HEK293 (cell line): ENCODE measurements at regions not wholly inside any gene's neighbourhood (a gene's known extent, or its start where the extent isn't known, plus 50 kb on each side); places are given as distances from the start of the nearest gene placed in this dataset.

Experiments used
- CTCF ChIA-PET: fragments of 350-600 bp; formaldehyde crosslinking; extraction: SDS; loops from one replicate; lab custom pipeline; 2021; ENCODE audit warnings: antibody characterized with exemption; lab: Yijun Ruan, JAX
- POLR2A ChIA-PET: fragments of 300-600 bp; formaldehyde crosslinking; extraction: SDS; loops from one replicate; lab custom pipeline; 2020; ENCODE audit warnings: antibody characterized with exemption, inconsistent platforms; lab: Yijun Ruan, JAX
- H3K27ac ChIP-seq: fragments of 200-500 bp; sonication (Bioruptor generic); 2 replicates; pipeline ENCODE4 v1.5.1; 2014; ENCODE audit warnings: low read depth, low read length, control low read depth, inconsistent platforms; ENCODE audit errors: extremely low read depth
- H3K36me3 ChIP-seq, 2 experiments: fragments of 200-500 bp in 1 of 2; sonication (Bioruptor generic) in 1 of 2; 1 replicate in 1 of 2; 2 replicates in 1 of 2; pipeline ENCODE4 v1.5.1; 2014 to 2017; ENCODE audit warnings: inconsistent platforms in 2 of 2, low read length in 2 of 2; ENCODE audit not compliant: control insufficient read depth in 2 of 2, insufficient read depth in 1 of 2
- H3K4me1 ChIP-seq: fragments of 200-500 bp; sonication (Bioruptor generic); 2 replicates; pipeline ENCODE4 v1.5.1; 2014; ENCODE audit warnings: mild to moderate bottlenecking, low read length, inconsistent platforms; ENCODE audit not compliant: control insufficient read depth, insufficient read depth
- H3K4me3 ChIP-seq: 2 replicates; pipeline ENCODE4 v1.5.1; 2011; ENCODE audit warnings: low read depth, mild to moderate bottlenecking, control low read depth, low read length, moderate library complexity
- H3K9me3 ChIP-seq: fragments of 200-500 bp; sonication (Bioruptor generic); 2 replicates; pipeline ENCODE4 v1.5.1; 2014; ENCODE audit warnings: low read depth, low read length, inconsistent platforms; ENCODE audit not compliant: control insufficient read depth, insufficient read depth
- FEZF1 ChIP-seq: fragments of 450-650 bp; formaldehyde crosslinking; IDR thresholded peaks from 2 replicates; pipeline ENCODE4 v1.5.1; 2016; ENCODE audit warnings: missing biosample characterization, missing genetic modification characterization
- HOXC10 ChIP-seq: sonication (generic); formaldehyde crosslinking; IDR thresholded peaks from 2 replicates; pipeline ENCODE4 v1.8.1; 2023; ENCODE audit warnings: mild to moderate bottlenecking, missing genetic modification reagents
- KLF16 ChIP-seq: fragments of 450-650 bp; formaldehyde crosslinking; IDR thresholded peaks from 2 replicates; pipeline ENCODE4 v1.5.1; 2017; ENCODE audit warnings: missing biosample characterization, missing genetic modification characterization
- KLF9 ChIP-seq: fragments of 450-650 bp; formaldehyde crosslinking; IDR thresholded peaks from 2 replicates; pipeline ENCODE4 v1.5.1; 2016; ENCODE audit warnings: missing biosample characterization, missing genetic modification characterization, low read depth
- SP3 ChIP-seq: fragments of 450-650 bp; formaldehyde crosslinking; IDR thresholded peaks from 2 replicates; pipeline ENCODE4 v1.5.1; 2016; ENCODE audit warnings: missing biosample characterization, missing genetic modification characterization
- TCF7L2 ChIP-seq: IDR thresholded peaks from 2 replicates; pipeline ENCODE4 v1.6.1; 2011; ENCODE audit warnings: low read depth, mild to moderate bottlenecking, inconsistent platforms, low read length, moderate library complexity, borderline replicate concordance
- ZBTB26 ChIP-seq: fragments of 450-650 bp; formaldehyde crosslinking; optimal IDR thresholded peaks from 2 replicates; pipeline ENCODE3; 2016; ENCODE audit warnings: missing biosample characterization, mild to moderate bottlenecking, missing genetic modification characterization
- ZFP3 ChIP-seq: fragments of 450-650 bp; formaldehyde crosslinking; IDR thresholded peaks from 2 replicates; pipeline ENCODE4 v1.5.1; 2016; ENCODE audit warnings: low read depth, missing biosample characterization, missing genetic modification characterization
- ZNF155 ChIP-seq: fragments of 450-650 bp; formaldehyde crosslinking; IDR thresholded peaks from 2 replicates; pipeline ENCODE4 v1.5.1; 2016; ENCODE audit warnings: missing biosample characterization, missing genetic modification characterization
- ZNF19 ChIP-seq: fragments of 450-650 bp; formaldehyde crosslinking; IDR thresholded peaks from 2 replicates; pipeline ENCODE4; 2016; ENCODE audit warnings: missing biosample characterization, missing genetic modification characterization, low read depth
- ZNF202 ChIP-seq: fragments of 450-650 bp; formaldehyde crosslinking; IDR thresholded peaks from 2 replicates; pipeline ENCODE4 v1.5.1; 2016; ENCODE audit warnings: missing biosample characterization, missing genetic modification characterization, borderline replicate concordance
- ZNF274 ChIP-seq, 2 experiments: fragments of 200-500 bp in 1 of 2; fragments of 450-650 bp in 1 of 2; sonication (Bioruptor generic) in 1 of 2; formaldehyde crosslinking in 1 of 2; IDR thresholded peaks; 2 replicates each; pipeline versions ENCODE4 v1.5.1 to v1.6.1; 2014 to 2016; ENCODE audit warnings: borderline replicate concordance in 1 of 2, inconsistent platforms in 1 of 2, low read length in 1 of 2, missing biosample characterization in 1 of 2, missing genetic modification characterization in 1 of 2
- ZNF549 ChIP-seq: fragments of 450-650 bp; IDR thresholded peaks from 2 replicates; pipeline ENCODE4 v1.5.1; 2018; ENCODE audit warnings: missing biosample characterization, missing genetic modification characterization, mild to moderate bottlenecking, inconsistent platforms, moderate library complexity
- ZNF555 ChIP-seq: fragments of 450-650 bp; formaldehyde crosslinking; conservative IDR thresholded peaks from 2 replicates; pipeline ENCODE4 v1.5.1; 2017; ENCODE audit warnings: missing biosample characterization, mild to moderate bottlenecking, missing genetic modification characterization, inconsistent platforms
- ZNF677 ChIP-seq: fragments of 450-650 bp; IDR thresholded peaks from 2 replicates; pipeline ENCODE4 v1.5.0; 2018; ENCODE audit warnings: missing biosample characterization, mild to moderate bottlenecking, missing genetic modification characterization, moderate library complexity
- ZSCAN5A ChIP-seq: fragments of 450-650 bp; formaldehyde crosslinking; IDR thresholded peaks from 2 replicates; pipeline ENCODE4 v1.5.1; 2016; ENCODE audit warnings: missing biosample characterization, missing genetic modification characterization
- TF ChIP-seq, protein P1 (sequence below): fragments of 450-650 bp; IDR thresholded peaks from 2 replicates; pipeline ENCODE4 v1.5.1; 2018; ENCODE audit warnings: missing biosample characterization, missing genetic modification characterization
- TF ChIP-seq, protein P2 (sequence below): fragments of 450-650 bp; formaldehyde crosslinking; IDR thresholded peaks from 2 replicates; pipeline ENCODE4 v1.5.1; 2016; ENCODE audit warnings: missing biosample characterization, missing genetic modification characterization
- TF ChIP-seq, protein P3 (sequence below): fragments of 450-650 bp; formaldehyde crosslinking; IDR thresholded peaks from 2 replicates; pipeline ENCODE4 v1.5.1; 2016; ENCODE audit warnings: missing biosample characterization, missing genetic modification characterization, low read depth
- TF ChIP-seq, protein P4 (sequence below): IDR thresholded peaks from 2 replicates; pipeline ENCODE4 v1.6.1; 2011; ENCODE audit warnings: mild to moderate bottlenecking, low read depth, low read length, borderline replicate concordance
- TF ChIP-seq, protein P5 (sequence below): fragments of 450-650 bp; formaldehyde crosslinking; IDR thresholded peaks from 2 replicates; pipeline ENCODE4 v1.5.1; 2017; ENCODE audit warnings: missing biosample characterization, mild to moderate bottlenecking, missing genetic modification characterization, moderate library complexity

GRCh38 chr5:91245074-91245452, 138.1 kb downstream of the ARRDC3 start:
- Histone ChIP-seq H3K4me3 (no peak overlapping the region), H3K4me1 (no peaks in the 10 kb centered on the region), H3K36me3 (no peaks in the 10 kb centered on the region), H3K27ac (no peak overlapping the region), H3K9me3 (no peaks in the 10 kb centered on the region)
- ChIA-PET POLR2A (no interaction called here), CTCF (interaction anchor here (0.7 to 1.2 kb wide), 5 partner anchors 9 to 379 kb away, joined by 3 to 4 read pairs (median 3); no protein-coding TSS in a partner anchor)
- TF ChIP-seq, protein P1, sequence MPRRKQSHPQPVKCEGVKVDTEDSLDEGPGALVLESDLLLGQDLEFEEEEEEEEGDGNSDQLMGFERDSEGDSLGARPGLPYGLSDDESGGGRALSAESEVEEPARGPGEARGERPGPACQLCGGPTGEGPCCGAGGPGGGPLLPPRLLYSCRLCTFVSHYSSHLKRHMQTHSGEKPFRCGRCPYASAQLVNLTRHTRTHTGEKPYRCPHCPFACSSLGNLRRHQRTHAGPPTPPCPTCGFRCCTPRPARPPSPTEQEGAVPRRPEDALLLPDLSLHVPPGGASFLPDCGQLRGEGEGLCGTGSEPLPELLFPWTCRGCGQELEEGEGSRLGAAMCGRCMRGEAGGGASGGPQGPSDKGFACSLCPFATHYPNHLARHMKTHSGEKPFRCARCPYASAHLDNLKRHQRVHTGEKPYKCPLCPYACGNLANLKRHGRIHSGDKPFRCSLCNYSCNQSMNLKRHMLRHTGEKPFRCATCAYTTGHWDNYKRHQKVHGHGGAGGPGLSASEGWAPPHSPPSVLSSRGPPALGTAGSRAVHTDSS (tag by site-specific recombination) = no peak
- no peak for TF ChIP-seq ZBTB26 (tag by site-specific recombination)
- TF ChIP-seq, protein P2, sequence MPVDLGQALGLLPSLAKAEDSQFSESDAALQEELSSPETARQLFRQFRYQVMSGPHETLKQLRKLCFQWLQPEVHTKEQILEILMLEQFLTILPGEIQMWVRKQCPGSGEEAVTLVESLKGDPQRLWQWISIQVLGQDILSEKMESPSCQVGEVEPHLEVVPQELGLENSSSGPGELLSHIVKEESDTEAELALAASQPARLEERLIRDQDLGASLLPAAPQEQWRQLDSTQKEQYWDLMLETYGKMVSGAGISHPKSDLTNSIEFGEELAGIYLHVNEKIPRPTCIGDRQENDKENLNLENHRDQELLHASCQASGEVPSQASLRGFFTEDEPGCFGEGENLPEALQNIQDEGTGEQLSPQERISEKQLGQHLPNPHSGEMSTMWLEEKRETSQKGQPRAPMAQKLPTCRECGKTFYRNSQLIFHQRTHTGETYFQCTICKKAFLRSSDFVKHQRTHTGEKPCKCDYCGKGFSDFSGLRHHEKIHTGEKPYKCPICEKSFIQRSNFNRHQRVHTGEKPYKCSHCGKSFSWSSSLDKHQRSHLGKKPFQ (tag by site-specific recombination) = no peak
- no peak for TF ChIP-seq KLF9
- TF ChIP-seq, protein P3, sequence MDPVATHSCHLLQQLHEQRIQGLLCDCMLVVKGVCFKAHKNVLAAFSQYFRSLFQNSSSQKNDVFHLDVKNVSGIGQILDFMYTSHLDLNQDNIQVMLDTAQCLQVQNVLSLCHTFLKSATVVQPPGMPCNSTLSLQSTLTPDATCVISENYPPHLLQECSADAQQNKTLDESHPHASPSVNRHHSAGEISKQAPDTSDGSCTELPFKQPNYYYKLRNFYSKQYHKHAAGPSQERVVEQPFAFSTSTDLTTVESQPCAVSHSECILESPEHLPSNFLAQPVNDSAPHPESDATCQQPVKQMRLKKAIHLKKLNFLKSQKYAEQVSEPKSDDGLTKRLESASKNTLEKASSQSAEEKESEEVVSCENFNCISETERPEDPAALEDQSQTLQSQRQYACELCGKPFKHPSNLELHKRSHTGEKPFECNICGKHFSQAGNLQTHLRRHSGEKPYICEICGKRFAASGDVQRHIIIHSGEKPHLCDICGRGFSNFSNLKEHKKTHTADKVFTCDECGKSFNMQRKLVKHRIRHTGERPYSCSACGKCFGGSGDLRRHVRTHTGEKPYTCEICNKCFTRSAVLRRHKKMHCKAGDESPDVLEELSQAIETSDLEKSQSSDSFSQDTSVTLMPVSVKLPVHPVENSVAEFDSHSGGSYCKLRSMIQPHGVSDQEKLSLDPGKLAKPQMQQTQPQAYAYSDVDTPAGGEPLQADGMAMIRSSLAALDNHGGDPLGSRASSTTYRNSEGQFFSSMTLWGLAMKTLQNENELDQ (tag by site-specific recombination) = no peak
- TF ChIP-seq ZNF555 (tag by site-specific recombination) = no peak
- TF ChIP-seq, protein P4, sequence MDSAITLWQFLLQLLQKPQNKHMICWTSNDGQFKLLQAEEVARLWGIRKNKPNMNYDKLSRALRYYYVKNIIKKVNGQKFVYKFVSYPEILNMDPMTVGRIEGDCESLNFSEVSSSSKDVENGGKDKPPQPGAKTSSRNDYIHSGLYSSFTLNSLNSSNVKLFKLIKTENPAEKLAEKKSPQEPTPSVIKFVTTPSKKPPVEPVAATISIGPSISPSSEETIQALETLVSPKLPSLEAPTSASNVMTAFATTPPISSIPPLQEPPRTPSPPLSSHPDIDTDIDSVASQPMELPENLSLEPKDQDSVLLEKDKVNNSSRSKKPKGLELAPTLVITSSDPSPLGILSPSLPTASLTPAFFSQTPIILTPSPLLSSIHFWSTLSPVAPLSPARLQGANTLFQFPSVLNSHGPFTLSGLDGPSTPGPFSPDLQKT = no peak
- TF ChIP-seq HOXC10 (CRISPR knock-in tag) = no peak
- no peak for TF ChIP-seq FEZF1 (tag by site-specific recombination)
- no peak for TF ChIP-seq ZNF274 (IDR thresholded peaks at IDR 0.05; ENCODE audit: low read length)
- no peak for TF ChIP-seq ZNF274 (tag by site-specific recombination; IDR thresholded peaks at IDR 0.05; ENCODE audit: borderline replicate concordance)
- no peak for TF ChIP-seq TCF7L2

DNA sequence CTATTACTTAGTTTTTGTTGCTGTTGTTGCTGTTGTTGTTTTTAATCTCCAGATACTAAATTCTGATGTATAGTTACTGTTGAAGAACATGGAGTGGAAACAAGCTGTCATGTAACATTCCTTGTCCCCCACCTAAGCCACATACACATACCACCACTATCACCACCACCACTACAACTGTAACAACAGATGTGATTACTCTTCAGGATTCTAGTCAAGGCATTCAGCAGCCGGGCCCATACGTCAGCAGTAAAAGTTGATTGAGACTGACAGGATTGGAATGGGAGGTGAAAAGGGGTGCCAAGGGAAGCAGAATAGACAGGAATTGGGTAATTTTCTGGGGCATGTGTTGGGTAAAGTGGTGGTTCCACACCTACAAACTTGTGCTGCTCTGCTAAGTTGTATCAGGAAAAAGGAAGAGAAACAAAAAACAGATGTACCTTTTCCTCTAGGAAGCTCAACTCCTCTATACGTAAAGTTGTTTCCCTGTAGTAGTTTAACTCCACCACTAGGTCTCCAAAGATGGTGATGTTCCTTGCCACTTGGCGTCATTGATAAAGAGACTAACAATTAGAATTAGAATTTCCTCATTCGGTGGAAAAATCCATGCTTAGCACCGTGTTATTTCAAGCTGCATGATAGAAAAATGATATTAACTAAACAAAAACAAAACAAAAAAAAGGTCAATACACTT, 138.6 kb downstream of the ARRDC3 start:
- Histone ChIP-seq H3K4me3 (no peak overlapping the region), H3K9me3 (no peaks in the 10 kb centered on the region), H3K36me3 (no peaks in the 10 kb centered on the region), H3K27ac (no peak overlapping the region), H3K4me1 (no peaks in the 10 kb centered on the region)
- ChIA-PET CTCF (interaction anchor here (0.7 to 2.0 kb wide), 6 partner anchors 9 to 379 kb away, joined by 3 to 6 read pairs (median 4); no protein-coding TSS in a partner anchor), POLR2A (no interaction called here)
- TF ChIP-seq ZFP3 (no peak), ZNF155 (no peak), ZSCAN5A (tag by site-specific recombination) (no peak), SP3 (tag by site-specific recombination) (no peak), ZNF549 (tag by site-specific recombination) (no peak), ZNF677 (tag by site-specific recombination) (no peak), KLF16 (tag by site-specific recombination) (no peak), ZNF19 (no peak), ZNF202 (tag by site-specific recombination) (no peak)
- TF ChIP-seq, protein P5, sequence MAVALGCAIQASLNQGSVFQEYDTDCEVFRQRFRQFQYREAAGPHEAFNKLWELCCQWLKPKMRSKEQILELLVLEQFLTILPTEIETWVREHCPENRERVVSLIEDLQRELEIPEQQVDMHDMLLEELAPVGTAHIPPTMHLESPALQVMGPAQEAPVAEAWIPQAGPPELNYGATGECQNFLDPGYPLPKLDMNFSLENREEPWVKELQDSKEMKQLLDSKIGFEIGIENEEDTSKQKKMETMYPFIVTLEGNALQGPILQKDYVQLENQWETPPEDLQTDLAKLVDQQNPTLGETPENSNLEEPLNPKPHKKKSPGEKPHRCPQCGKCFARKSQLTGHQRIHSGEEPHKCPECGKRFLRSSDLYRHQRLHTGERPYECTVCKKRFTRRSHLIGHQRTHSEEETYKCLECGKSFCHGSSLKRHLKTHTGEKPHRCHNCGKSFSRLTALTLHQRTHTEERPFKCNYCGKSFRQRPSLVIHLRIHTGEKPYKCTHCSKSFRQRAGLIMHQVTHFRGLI (tag by site-specific recombination) = no peak
